Kidney epithelial cell (primary cell): ENCODE measurements at regions not wholly inside any gene's neighbourhood (a gene's known extent, or its start where the extent isn't known, plus 50 kb on each side); places are given as distances from the start of the nearest gene placed in this dataset.

Experiments
- DNase-seq: peaks from one replicate; pipeline ENCODE4 v3.0.0-alpha.2; 2010; ENCODE audit warnings: low read depth
- H3K27me3 ChIP-seq: 2 replicates; pipeline ENCODE4 v1.6.0; 2011; ENCODE audit warnings: low read length; ENCODE audit not compliant: control insufficient read depth, insufficient read depth
- H3K36me3 ChIP-seq: 2 replicates; pipeline ENCODE4 v1.5.1; 2011; ENCODE audit warnings: low read length; ENCODE audit not compliant: control insufficient read depth, insufficient read depth
- H3K4me3 ChIP-seq: 2 replicates; pipeline ENCODE4 v1.5.1; 2011; ENCODE audit warnings: low read depth, mild to moderate bottlenecking, control low read depth, low read length
- TF ChIP-seq, protein P1 (sequence below): IDR thresholded peaks from 2 replicates; pipeline ENCODE4 v1.5.1; 2011; ENCODE audit warnings: mild to moderate bottlenecking, moderate library complexity, low read length, control low read depth, inconsistent platforms; ENCODE audit not compliant: insufficient read depth, poor library complexity, severe bottlenecking

- TF ChIP-seq, protein P1, sequence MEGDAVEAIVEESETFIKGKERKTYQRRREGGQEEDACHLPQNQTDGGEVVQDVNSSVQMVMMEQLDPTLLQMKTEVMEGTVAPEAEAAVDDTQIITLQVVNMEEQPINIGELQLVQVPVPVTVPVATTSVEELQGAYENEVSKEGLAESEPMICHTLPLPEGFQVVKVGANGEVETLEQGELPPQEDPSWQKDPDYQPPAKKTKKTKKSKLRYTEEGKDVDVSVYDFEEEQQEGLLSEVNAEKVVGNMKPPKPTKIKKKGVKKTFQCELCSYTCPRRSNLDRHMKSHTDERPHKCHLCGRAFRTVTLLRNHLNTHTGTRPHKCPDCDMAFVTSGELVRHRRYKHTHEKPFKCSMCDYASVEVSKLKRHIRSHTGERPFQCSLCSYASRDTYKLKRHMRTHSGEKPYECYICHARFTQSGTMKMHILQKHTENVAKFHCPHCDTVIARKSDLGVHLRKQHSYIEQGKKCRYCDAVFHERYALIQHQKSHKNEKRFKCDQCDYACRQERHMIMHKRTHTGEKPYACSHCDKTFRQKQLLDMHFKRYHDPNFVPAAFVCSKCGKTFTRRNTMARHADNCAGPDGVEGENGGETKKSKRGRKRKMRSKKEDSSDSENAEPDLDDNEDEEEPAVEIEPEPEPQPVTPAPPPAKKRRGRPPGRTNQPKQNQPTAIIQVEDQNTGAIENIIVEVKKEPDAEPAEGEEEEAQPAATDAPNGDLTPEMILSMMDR: no peak
- no peak for DNase-seq
- Histone ChIP-seq H3K36me3 (no peaks in the 10 kb centered on the region), H3K4me3 (no peak overlapping the region), H3K27me3 (no peaks in the 10 kb centered on the region)
Observed at GRCh38 chr18:11407940-11408339, 201.5 kb upstream of the SLC35G4 start.

DNA sequence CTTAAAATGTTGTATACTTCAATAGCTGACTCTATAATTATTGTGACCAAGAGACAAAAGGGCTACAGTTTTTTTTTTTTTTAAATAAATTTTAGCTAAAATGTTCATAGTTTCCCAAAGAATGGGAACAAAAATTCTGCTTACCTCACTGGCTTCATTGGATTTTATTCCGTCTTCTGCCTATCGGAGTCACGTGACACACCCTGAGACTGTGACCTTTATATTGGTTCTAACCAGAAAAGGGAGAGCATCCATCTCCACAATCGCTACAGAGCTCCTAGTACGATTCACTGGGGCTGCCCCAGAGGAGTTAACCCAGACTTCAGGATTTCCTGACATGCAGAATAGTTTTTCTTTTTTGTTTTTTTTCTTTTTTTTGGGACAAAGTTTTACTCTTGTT, 203.6 kb upstream of the SLC35G4 start:
- H3K4me3 ChIP-seq: no peak overlapping the region
- TF ChIP-seq, protein P1: no peak
- H3K27me3 ChIP-seq: no peaks in the 10 kb centered on the region
- no peaks in the 10 kb centered on the region for H3K36me3 ChIP-seq
- DNase-seq: no peak

DNA sequence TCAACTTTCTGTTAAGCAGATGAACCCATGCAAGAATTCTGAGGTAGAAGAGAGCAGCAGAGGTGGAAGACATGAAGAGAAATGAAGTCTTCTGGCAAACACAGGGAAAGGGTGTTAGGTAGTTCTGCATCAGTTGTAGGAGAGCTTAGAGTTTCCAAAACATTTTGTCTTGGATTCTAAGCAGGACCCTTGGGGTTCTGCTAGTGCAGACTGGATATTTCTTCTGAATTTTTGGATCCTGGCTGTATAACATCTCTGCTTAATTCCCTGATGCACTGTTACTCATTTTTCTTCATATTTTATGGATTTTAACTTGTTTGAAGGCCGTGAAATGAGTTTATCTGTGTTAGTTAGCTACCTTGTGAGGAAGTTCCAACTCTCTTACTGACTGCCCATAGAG, 208.7 kb upstream of the SLC35G4 start:
- TF ChIP-seq, protein P1: no peak
- Histone ChIP-seq H3K27me3 (no peaks in the 10 kb centered on the region), H3K36me3 (no peaks in the 10 kb centered on the region), H3K4me3 (no peak overlapping the region)
- DNase-seq: no peak

GRCh38 chr18:11398625-11399024, 210.8 kb upstream of the SLC35G4 start:
- TF ChIP-seq, protein P1: peak; percentile 11
- Histone ChIP-seq H3K27me3 (no peaks in the 10 kb centered on the region), H3K36me3 (no peaks in the 10 kb centered on the region), H3K4me3 (no peak overlapping the region)
- DNase-seq: no peak

DNA sequence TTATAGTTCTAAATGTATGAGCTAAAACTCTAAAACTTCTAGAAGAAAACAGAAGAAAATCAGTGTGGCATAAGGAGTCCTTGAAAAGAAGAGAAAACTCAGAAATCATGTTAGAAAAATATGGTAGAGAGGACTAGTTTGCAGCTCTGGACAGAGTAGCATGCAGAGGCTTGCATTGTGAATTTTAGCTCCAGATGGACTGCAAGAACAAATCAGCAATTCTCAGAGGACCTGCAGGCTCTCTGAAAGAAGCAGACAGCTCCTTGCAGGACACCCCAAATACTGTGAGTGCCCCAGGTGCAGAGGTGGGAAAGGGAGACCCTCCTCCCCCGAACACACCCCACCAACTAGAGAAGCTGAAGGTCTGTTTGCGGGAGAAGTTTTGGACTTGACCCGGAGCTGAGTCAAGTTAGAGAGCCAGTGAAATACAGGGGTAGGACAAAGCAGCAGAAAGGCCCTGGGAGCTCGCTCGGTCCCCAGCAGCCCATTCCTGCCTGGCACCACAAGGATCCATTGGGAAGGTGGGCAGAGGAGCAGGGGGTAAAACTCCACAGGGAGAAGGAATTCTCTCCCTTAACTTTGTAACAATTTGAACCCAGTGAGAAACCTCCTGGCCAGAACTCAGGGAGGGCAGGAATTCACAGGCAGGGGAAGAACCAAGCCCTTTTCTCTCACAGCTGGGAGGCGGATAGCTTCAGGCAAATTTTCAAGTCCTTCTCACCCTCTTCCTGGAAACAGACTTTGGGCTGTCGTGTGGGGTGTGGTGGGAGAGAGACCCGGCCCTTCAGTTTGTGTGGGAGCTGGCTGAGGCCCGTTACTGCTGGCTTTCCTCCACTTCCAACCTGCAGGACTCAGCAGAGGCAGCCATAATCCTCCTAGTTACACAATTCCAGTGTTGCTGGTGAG, 216.2 kb upstream of the SLC35G4 start:
- DNase-seq: no peak
- no peaks in the 10 kb centered on the region for H3K27me3 ChIP-seq
- no peak overlapping the region for H3K4me3 ChIP-seq
- H3K36me3 ChIP-seq: no peaks in the 10 kb centered on the region
- TF ChIP-seq, protein P1: no peak

GRCh38 chr18:11392292-11392691, 217.1 kb upstream of the SLC35G4 start:
- Histone ChIP-seq H3K36me3 (no peaks in the 10 kb centered on the region), H3K4me3 (no peak overlapping the region), H3K27me3 (no peaks in the 10 kb centered on the region)
- DNase-seq: no peak
- TF ChIP-seq, protein P1: no peak
